ENCODE measurements at regions not wholly inside any gene's neighbourhood (a gene's known extent, or its start where the extent isn't known, plus 50 kb on each side); places are given as distances from the start of the nearest gene placed in this dataset.
"Not testable (repeated sequence)": the region's sequence is repeated elsewhere in the genome, so short reads cannot be mapped to it uniquely, and the experiment has no call there.

DNA sequence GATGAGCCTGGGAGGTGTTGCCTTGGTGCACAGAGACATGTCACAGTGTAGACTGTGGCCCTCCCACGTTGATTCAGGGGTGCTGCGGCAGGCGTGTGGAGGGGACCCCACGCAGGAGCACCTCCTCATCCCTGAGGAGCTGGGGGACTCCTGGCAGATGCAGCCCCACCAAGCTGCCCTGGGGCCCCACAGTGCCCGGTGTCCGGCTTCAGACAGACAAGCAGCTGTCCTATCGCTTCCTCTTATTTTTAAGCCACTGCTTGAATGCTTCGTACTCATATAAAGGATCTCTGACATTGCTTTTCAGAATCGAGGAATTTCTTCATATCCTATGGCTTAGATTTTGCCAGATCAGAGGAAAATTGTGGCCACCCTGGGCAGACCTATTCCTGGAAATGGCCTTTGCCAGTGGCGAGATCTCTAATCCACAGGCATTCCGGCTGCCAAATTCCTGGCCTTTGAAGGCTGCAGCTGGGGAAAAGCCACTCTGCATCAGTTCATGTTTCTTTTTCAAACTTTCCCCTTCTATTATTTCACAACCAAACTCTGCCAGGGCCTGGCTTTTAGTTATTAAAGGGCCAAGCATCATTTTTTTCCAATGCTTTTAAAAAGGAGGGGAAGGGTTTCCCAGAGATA is 337.0 kb downstream of the THBS2 start:
- no peak overlapping the region for H3K4me3 Mint-ChIP-seq
- DNase-seq (ENCODE audit: extremely low spot score, unreplicated experiment) = no peak
- H3K27me3 Mint-ChIP-seq = no peaks in the 10 kb centered on the region
- peaks cover 6% of the 10 kb centered on the region for H3K4me1 Mint-ChIP-seq (ENCODE audit: unreplicated experiment)
- TF ChIP-seq, protein P1, sequence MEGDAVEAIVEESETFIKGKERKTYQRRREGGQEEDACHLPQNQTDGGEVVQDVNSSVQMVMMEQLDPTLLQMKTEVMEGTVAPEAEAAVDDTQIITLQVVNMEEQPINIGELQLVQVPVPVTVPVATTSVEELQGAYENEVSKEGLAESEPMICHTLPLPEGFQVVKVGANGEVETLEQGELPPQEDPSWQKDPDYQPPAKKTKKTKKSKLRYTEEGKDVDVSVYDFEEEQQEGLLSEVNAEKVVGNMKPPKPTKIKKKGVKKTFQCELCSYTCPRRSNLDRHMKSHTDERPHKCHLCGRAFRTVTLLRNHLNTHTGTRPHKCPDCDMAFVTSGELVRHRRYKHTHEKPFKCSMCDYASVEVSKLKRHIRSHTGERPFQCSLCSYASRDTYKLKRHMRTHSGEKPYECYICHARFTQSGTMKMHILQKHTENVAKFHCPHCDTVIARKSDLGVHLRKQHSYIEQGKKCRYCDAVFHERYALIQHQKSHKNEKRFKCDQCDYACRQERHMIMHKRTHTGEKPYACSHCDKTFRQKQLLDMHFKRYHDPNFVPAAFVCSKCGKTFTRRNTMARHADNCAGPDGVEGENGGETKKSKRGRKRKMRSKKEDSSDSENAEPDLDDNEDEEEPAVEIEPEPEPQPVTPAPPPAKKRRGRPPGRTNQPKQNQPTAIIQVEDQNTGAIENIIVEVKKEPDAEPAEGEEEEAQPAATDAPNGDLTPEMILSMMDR (conservative IDR thresholded peaks at IDR 0.05) = no peak
- no peak overlapping the region for H3K27ac Mint-ChIP-seq
- no peaks in the 10 kb centered on the region for H3K36me3 Mint-ChIP-seq
- peaks cover 4% of the 10 kb centered on the region for H3K9me3 Mint-ChIP-seq

DNA sequence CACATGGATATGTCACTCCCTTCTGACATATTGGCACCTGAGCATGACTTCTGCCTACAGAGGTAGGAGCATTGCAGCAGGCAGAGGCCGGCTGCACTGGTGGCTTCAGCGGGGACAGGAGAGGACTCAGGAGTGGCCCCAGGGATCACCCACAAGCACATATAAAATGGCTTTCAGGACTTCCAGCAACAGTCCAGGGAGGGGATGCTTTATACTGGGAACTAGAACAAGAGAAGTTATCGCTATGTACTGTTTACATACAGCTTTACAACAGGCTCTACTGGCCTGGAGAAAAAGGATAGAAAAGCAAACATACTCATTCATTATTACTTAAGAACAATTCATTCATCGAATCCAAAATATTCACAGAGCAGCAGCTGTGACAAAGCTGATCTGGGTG is 337.8 kb downstream of the THBS2 start:
- TF ChIP-seq, protein P1 (conservative IDR thresholded peaks at IDR 0.05) = no peak
- H3K9me3 Mint-ChIP-seq = peaks cover 4% of the 10 kb centered on the region
- peaks cover 6% of the 10 kb centered on the region for H3K4me1 Mint-ChIP-seq (ENCODE audit: unreplicated experiment)
- H3K27me3 Mint-ChIP-seq = no peaks in the 10 kb centered on the region
- H3K27ac Mint-ChIP-seq = peak overlapping the region; percentile 58
- no peak for DNase-seq (ENCODE audit: extremely low spot score, unreplicated experiment)
- H3K4me3 Mint-ChIP-seq = no peak overlapping the region
- H3K36me3 Mint-ChIP-seq = no peaks in the 10 kb centered on the region

DNA sequence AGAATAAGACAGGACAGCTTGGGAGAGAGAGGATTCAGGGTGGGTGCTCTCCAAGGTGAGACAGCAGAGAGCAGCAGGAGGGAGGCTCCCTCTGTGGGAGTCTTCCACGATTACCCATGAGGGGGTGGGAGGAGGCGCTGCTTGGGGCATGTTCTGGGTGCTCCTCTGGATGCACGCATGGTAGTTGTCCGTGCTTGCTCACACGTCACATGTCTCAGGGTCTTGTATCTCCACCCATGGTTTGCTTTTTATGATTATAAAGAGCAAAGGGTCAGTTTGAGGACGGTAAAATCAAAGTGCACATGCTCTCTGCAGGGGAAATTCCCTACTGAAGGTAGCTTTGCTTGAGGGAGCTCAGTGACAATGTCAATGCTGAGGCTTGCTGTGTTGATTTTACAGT is 338.4 kb downstream of the THBS2 start:
- H3K4me1 Mint-ChIP-seq (ENCODE audit: unreplicated experiment) = peaks cover 6% of the 10 kb centered on the region
- peak overlapping the region; percentile 58 for H3K27ac Mint-ChIP-seq
- H3K27me3 Mint-ChIP-seq = no peaks in the 10 kb centered on the region
- no peaks in the 10 kb centered on the region for H3K36me3 Mint-ChIP-seq
- peaks cover 4% of the 10 kb centered on the region for H3K9me3 Mint-ChIP-seq
- H3K4me3 Mint-ChIP-seq = no peak overlapping the region
- TF ChIP-seq, protein P1 (conservative IDR thresholded peaks at IDR 0.05) = no peak
- no peak for DNase-seq (ENCODE audit: extremely low spot score, unreplicated experiment)

DNA sequence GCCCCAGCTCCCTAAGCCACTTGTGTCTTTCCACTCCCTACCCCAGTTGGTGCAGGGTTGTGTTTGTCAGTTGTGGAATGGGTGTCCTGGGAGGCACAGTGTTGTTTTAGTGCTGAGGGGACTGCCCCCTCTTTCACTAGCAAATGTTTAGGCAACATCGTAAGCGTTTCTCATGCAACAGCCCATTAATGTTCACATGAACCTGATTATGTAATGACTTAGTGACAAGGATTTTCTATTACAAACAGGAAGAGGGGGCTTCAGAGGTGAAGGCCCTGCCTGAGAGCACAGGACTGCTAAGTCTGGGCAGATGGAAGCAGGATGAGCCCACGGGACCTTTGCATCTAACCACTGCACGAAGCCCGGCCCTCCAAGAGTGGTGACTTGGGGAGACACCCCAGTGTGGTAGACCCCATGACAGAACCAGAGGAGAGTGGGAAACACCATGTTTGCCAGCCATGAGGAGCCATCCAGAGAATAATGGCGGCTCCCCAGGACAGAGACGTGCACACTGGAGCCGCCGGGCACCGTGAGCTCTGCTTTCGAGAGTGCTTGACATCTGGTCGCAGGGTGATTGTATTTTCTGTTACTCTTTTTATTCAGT is 339.7 kb downstream of the THBS2 start:
- H3K36me3 Mint-ChIP-seq = no peaks in the 10 kb centered on the region
- TF ChIP-seq, protein P1 (conservative IDR thresholded peaks at IDR 0.05) = no peak
- H3K27me3 Mint-ChIP-seq = no peaks in the 10 kb centered on the region
- H3K27ac Mint-ChIP-seq = no peak overlapping the region
- peaks cover 6% of the 10 kb centered on the region for H3K4me1 Mint-ChIP-seq (ENCODE audit: unreplicated experiment)
- DNase-seq (ENCODE audit: extremely low spot score, unreplicated experiment) = no peak
- peaks cover 9% of the 10 kb centered on the region for H3K9me3 Mint-ChIP-seq
- no peak overlapping the region for H3K4me3 Mint-ChIP-seq

DNA sequence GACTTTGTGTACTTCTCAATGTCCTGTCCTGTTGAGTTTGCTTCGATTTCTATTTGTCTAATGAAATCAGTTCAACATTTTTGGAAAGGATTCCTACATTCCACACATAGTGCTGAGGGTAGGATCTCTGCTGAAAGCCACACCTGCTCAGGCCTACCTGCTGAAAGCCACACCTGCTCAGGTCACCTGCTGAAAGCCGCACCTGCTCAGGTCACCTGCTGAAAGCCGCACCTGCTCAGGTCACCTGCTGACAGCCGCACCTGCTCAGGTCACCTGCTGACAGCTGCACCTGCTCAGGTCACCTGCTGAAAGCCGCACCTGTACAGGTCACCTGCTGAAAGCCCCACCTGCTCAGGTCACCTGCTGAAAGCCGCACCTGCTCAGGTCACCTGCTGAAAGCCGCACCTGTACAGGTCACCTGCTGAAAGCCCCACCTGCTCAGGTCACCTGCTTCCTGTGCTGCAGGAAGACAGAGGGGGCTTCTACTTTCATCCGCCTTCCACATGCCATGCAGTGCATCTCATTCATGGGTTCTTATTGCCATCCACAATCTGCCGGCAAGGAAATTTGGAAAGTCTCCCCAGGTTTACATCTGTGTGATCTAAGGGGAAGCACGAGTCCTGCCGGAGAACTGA is 340.3 kb downstream of the THBS2 start:
- peaks cover 11% of the 10 kb centered on the region for H3K9me3 Mint-ChIP-seq
- not testable (repeated sequence) for H3K36me3 Mint-ChIP-seq; H3K27ac Mint-ChIP-seq; DNase-seq (ENCODE audit: extremely low spot score, unreplicated experiment); H3K4me3 Mint-ChIP-seq; H3K27me3 Mint-ChIP-seq; H3K4me1 Mint-ChIP-seq (ENCODE audit: unreplicated experiment)

DNA sequence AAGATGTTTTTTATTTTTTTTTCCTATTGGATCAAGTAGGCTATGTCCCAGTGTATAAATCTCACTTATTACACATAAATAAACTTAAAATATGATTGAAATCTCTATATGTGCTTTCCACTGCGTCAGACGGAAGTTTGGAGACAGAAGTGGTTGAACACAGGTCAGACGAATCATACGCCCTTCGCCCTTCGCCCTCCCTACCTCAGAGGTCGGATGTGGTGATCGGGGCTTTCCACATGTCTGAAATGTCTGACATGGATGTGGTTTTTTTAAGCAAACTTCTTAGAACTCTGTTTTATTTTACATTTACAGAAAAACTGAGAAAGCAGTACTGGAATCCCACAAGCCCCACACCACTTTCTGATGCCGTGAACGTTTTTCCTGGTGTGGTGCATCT is 344.4 kb downstream of the THBS2 start:
- Mint-ChIP-seq H3K36me3 (no peaks in the 10 kb centered on the region), H3K9me3 (peaks cover 17% of the 10 kb centered on the region), H3K4me1 (ENCODE audit: unreplicated experiment) (peaks cover 6% of the 10 kb centered on the region), H3K4me3 (no peak overlapping the region), H3K27me3 (no peaks in the 10 kb centered on the region), H3K27ac (no peak overlapping the region)
- TF ChIP-seq, protein P1 (conservative IDR thresholded peaks at IDR 0.05) = no peak
- DNase-seq (ENCODE audit: extremely low spot score, unreplicated experiment) = no peak

All from type B pancreatic cell (in vitro differentiated cells).